PFSK-1 (cell line): ENCODE measurements at regions not wholly inside any gene's neighbourhood (a gene's known extent, or its start where the extent isn't known, plus 50 kb on each side); places are given as distances from the start of the nearest gene placed in this dataset.

Source experiments
- FOXP2 ChIP-seq: optimal IDR thresholded peaks from 2 replicates; pipeline ENCODE3; 2011; ENCODE audit warnings: borderline replicate concordance, control low read depth, inconsistent platforms; ENCODE audit not compliant: insufficient read depth; ENCODE audit errors: extremely low read length, extremely low read depth
- POLR2AphosphoS5 ChIP-seq: IDR thresholded peaks from 2 replicates; pipeline ENCODE4 v1.6.1; 2012; ENCODE audit warnings: low read depth, mild to moderate bottlenecking, control low read depth, low read length, moderate library complexity
- REST ChIP-seq, 2 experiments: IDR thresholded peaks; 2 replicates each; pipeline versions ENCODE4 v1.6.1 to v1.8.0; 2011 to 2012; ENCODE audit warnings: low read depth in 2 of 2, low read length in 2 of 2, control low read depth in 1 of 2, inconsistent platforms in 1 of 2, mild to moderate bottlenecking in 1 of 2, moderate library complexity in 1 of 2; ENCODE audit not compliant: insufficient read depth in 1 of 2
- SIN3A ChIP-seq: IDR thresholded peaks from 2 replicates; pipeline ENCODE4 v1.6.1; 2012; ENCODE audit warnings: mild to moderate bottlenecking, low read length, moderate library complexity, borderline replicate concordance; ENCODE audit not compliant: insufficient read depth
- TAF1 ChIP-seq: IDR thresholded peaks from 2 replicates; pipeline ENCODE4 v1.6.1; 2012; ENCODE audit warnings: low read length, control low read depth, borderline replicate concordance; ENCODE audit not compliant: insufficient read depth

DNA sequence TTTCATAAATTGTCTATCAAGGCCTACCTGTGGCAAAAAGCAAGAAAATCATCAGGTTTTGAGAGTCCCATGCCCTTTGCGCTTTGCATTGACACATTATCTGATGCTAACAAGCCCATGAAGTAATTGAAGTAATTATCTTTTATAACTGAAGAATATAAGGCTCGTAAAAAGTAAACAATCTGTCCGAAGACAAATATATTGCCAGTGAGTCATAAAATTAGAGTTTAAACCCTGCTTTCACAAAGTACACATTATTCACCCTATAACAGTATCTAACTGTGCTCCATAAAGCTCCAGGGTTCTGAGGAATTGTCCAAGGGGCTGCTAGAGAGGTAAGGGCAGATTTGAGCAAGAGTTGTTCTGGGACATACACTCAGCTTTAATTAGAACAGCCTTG lies 102.3 kb upstream of the PPP1R3A start:
- no peak for TF ChIP-seq REST (IDR thresholded peaks at IDR 0.05; ENCODE audit: insufficient read depth in 1 of 2, low read depth in 2 of 2, low read length in 2 of 2)
- TF ChIP-seq SIN3A, result no peak
- TF ChIP-seq TAF1, result no peak
- no peak for TF ChIP-seq FOXP2
- TF ChIP-seq POLR2AphosphoS5, result no peak

DNA sequence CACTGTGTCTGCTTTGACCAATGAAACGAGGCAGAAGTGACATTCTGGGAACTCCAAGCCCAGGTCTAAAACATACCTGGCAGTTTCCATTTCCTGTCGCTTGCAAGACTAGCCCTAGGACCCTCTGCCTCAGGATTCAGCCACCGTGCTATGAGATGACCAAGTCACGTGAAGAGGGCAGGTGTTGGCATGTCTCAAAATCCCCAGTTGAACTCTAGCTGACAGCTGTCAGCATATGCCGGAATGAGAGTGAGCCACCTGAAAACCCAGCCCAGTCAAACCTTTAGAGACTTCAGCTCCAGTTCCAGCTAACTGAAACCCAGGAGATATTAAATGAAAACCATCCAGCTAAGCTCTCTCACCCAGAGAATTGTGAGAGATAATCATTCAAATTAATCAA lies 89.9 kb upstream of the PPP1R3A start:
- no peak for TF ChIP-seq SIN3A
- TF ChIP-seq FOXP2, result no peak
- no peak for TF ChIP-seq TAF1
- no peak for TF ChIP-seq REST (IDR thresholded peaks at IDR 0.05; ENCODE audit: insufficient read depth in 1 of 2, low read depth in 2 of 2, low read length in 2 of 2)

DNA sequence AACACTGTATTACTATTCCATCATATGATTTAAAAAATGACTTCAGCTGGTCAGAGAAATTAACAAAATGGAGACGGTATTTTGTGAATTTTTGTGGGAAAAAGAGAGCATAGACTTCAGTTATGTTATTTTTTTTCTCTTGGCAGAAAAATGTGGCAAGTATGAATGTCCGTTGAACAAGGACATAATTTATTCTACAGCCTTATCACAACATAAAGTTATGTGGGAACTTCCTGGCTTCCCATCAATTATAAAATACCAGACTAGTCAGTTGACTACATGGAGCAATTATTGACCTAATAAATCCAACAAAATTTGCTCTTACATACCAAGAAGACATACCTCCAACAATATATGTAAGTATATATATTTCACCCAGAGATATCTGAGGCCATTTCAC lies 88.6 kb upstream of the PPP1R3A start:
- no peak for TF ChIP-seq SIN3A
- no peak for TF ChIP-seq POLR2AphosphoS5
- no peak for TF ChIP-seq TAF1
- no peak for TF ChIP-seq FOXP2
- TF ChIP-seq REST (IDR thresholded peaks at IDR 0.05; ENCODE audit: insufficient read depth in 1 of 2, low read depth in 2 of 2, low read length in 2 of 2), result no peak

DNA sequence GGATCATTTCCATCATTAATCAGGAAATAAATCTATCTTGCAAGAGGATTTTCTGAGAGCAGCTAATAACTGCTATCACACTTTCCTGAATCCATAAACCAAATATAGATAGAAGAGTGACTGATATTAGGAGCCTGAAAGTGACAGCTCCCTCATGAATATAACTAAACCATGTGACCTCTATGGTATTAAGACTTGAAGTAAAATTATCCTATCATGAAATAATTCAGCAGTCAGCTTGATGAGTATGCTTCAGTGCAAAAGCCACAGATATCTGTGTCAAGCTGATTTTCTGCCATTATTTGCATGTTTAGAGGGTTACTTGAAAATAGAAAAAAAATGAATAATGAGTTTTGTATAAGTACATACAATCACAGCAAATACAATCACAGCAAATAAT lies 80.1 kb upstream of the PPP1R3A start:
- TF ChIP-seq POLR2AphosphoS5 (no peak), SIN3A (no peak), REST (IDR thresholded peaks at IDR 0.05; ENCODE audit: insufficient read depth in 1 of 2, low read depth in 2 of 2, low read length in 2 of 2) (no peak), TAF1 (no peak)

- TF ChIP-seq TAF1 (no peak), POLR2AphosphoS5 (no peak), SIN3A (no peak), FOXP2 (no peak), REST (IDR thresholded peaks at IDR 0.05; ENCODE audit: insufficient read depth in 1 of 2, low read depth in 2 of 2, low read length in 2 of 2) (no peak)
Observed at GRCh38 chr7:113996405-113996804, 77.6 kb upstream of the PPP1R3A start.
